Common myeloid progenitor, CD34-positive (primary cell): ENCODE measurements at regions not wholly inside any gene's neighbourhood (a gene's known extent, or its start where the extent isn't known, plus 50 kb on each side); places are given as distances from the start of the nearest gene placed in this dataset.
"Not testable (repeated sequence)": the region's sequence is repeated elsewhere in the genome, so short reads cannot be mapped to it uniquely, and the experiment has no call there.

Source experiments
- CTCF ChIA-PET: fragments of 350-600 bp; sonication (Branson Sonifier 250); formaldehyde crosslinking; loops from one replicate; lab custom pipeline; 2021; ENCODE audit warnings: antibody characterized with exemption; lab: Charles Lee
- POLR2A ChIA-PET: fragments of 350-600 bp; sonication (Branson Sonifier 250); formaldehyde crosslinking; loops from one replicate; lab custom pipeline; 2021; ENCODE audit warnings: antibody characterized with exemption; lab: Charles Lee
- DNase-seq, 3 donors: peaks; one replicate each; pipeline versions ENCODE4 v3.0.0 to v3.0.0-alpha.2; 2013
- H3K27ac ChIP-seq, 2 experiments: 1 replicate in 1 of 2; 2 replicates in 1 of 2; pipeline ENCODE4 v1.7.0; 2013; ENCODE audit warnings: inconsistent platforms in 2 of 2, low read length in 2 of 2, mild to moderate bottlenecking in 2 of 2, low read depth in 1 of 2, moderate library complexity in 1 of 2; ENCODE audit not compliant: severe bottlenecking in 2 of 2, insufficient read depth in 1 of 2, poor library complexity in 1 of 2
- H3K27me3 ChIP-seq, 5 experiments: replicated peaks in 2 of 5; 1 replicate in 3 of 5; 2 replicates in 2 of 5; pipeline versions ENCODE4 v1.6.1 to v1.7.0; 2013; ENCODE audit warnings: low read length in 4 of 5, mild to moderate bottlenecking in 2 of 5, moderate library complexity in 2 of 5, inconsistent platforms in 1 of 5; ENCODE audit not compliant: insufficient read depth in 5 of 5, control insufficient read depth in 4 of 5
- H3K36me3 ChIP-seq, 4 experiments: 1 replicate in 2 of 4; 2 replicates in 2 of 4; pipeline versions ENCODE4 v1.6.1 to v1.7.0; 2013; ENCODE audit warnings: low read length in 3 of 4, control low read depth in 1 of 4, mild to moderate bottlenecking in 1 of 4; ENCODE audit not compliant: control insufficient read depth in 4 of 4, insufficient read depth in 4 of 4
- H3K4me1 ChIP-seq, 4 experiments: 1 replicate in 3 of 4; 2 replicates in 1 of 4; pipeline versions ENCODE4 v1.6.1 to v1.7.1; 2013; ENCODE audit warnings: low read length in 3 of 4, mild to moderate bottlenecking in 3 of 4, control low read depth in 1 of 4, inconsistent platforms in 1 of 4, moderate library complexity in 1 of 4; ENCODE audit not compliant: control insufficient read depth in 4 of 4, insufficient read depth in 4 of 4; ENCODE audit errors: control extremely low read depth in 1 of 4
- H3K4me3 ChIP-seq, 7 experiments: 1 replicate in 4 of 7; 2 replicates in 3 of 7; pipeline versions ENCODE4 v1.5.1 to v1.7.0; 2013; ENCODE audit warnings: mild to moderate bottlenecking in 7 of 7, low read length in 6 of 7, moderate library complexity in 6 of 7, inconsistent platforms in 2 of 7, low read depth in 2 of 7, control low read depth in 1 of 7; ENCODE audit not compliant: insufficient read depth in 4 of 7, control insufficient read depth in 1 of 7; ENCODE audit errors: extremely low read depth in 1 of 7
- H3K9me3 ChIP-seq, 5 experiments: 1 replicate in 4 of 5; 2 replicates in 1 of 5; pipeline versions ENCODE4 v1.6.1 to v1.7.1; 2013; ENCODE audit warnings: low read length in 4 of 5, mild to moderate bottlenecking in 2 of 5, inconsistent platforms in 1 of 5, low read depth in 1 of 5, moderate library complexity in 1 of 5; ENCODE audit not compliant: control insufficient read depth in 4 of 5, insufficient read depth in 2 of 5; ENCODE audit errors: control extremely low read depth in 1 of 5
- WGBS: methylation state at CpG from one replicate; pipeline ENCODE4 v1.1.5; 2013; ENCODE audit not compliant: insufficient coverage; 5-methylcytosine and 5-hydroxymethylcytosine counted together

DNA sequence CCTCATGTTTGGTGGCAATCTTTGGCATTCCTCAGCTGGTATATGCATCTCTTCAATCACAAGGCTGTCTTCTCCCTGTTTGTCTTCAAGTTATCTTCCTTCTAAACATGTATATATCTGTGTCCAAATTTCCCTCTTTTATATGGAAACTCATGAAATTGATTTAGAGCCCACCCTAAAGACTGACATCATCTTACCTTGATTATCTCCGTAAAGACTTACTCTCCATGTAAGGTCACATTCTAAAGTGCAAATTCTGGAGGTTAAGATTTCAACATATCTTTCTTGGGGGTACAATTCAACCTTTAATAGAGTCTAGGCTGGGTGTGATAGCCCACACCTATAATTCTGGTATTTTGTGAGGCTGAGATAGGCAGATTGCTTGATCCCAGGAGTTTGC is 215.8 kb upstream of the LRRC4C start:
- CTCF ChIA-PET, result no interaction called here
- POLR2A ChIA-PET, result interaction anchor here (0.7 kb wide), 1 partner anchor 19 kb away, joined by 5 read pairs; no protein-coding TSS in a partner anchor
- Histone ChIP-seq H3K4me1 (no peaks in the 10 kb centered on the region), H3K9me3 (no peaks in the 10 kb centered on the region), H3K4me3 (no peak overlapping the region), H3K27me3 (no peaks in the 10 kb centered on the region), H3K27ac (no peak overlapping the region), H3K36me3 (no peaks in the 10 kb centered on the region)
- no CpG with 5 or more reads among the region's 1 CpG for WGBS
- no peak for DNase-seq

DNA sequence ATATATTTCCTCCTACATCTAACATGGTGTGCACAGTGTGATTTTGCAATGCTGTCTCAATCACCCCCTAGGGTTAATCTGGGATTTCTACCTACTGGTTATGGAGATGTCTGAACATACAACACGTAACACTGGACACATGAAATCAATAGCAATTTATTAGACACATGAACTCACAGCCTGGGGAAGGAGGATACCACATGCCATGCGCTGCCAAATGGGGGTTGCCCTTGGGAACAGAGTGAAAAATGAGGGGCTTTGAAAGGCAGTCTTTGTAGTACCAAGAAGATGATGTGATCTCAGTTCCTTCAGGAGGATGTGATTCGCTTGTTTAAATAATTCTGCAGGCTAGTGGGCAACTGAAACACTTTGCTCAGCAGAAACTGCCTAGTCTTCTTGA is 253.6 kb upstream of the LRRC4C start:
- Histone ChIP-seq H3K27me3 (no peaks in the 10 kb centered on the region), H3K9me3 (no peaks in the 10 kb centered on the region), H3K4me1 (no peaks in the 10 kb centered on the region), H3K27ac (no peak overlapping the region), H3K4me3 (no peak overlapping the region), H3K36me3 (no peaks in the 10 kb centered on the region)
- 91% methylated on average over 2 of the region's 3 CpGs for WGBS
- DNase-seq, result no peak
- POLR2A ChIA-PET, result no interaction called here
- CTCF ChIA-PET, result no interaction called here

DNA sequence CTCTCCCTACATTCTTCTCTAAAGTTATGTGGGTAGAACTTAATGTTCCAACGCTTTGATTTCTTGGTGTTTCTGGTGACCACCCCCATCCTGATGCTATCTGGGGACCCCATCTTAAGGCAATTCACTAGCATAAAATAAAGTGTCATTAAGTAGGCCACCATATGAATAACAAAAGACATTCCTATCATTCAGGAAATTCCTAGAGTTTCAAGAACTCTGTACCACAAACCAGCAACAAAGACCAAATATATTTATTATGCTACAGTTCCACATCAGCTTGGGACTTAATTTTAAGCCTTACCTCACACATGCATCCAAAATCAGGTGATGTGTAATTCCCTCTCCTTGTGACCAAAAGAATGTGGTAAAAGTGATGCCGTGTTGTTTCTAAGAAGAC is 254.6 kb upstream of the LRRC4C start:
- ChIA-PET CTCF (no interaction called here), POLR2A (no interaction called here)
- no peak overlapping the region for H3K4me3 ChIP-seq
- H3K9me3 ChIP-seq, result no peaks in the 10 kb centered on the region
- no peak overlapping the region for H3K27ac ChIP-seq
- H3K4me1 ChIP-seq, result no peaks in the 10 kb centered on the region
- H3K36me3 ChIP-seq, result no peaks in the 10 kb centered on the region
- no peak for DNase-seq
- 86% methylated on average over 1 of the region's 2 CpGs for WGBS
- no peaks in the 10 kb centered on the region for H3K27me3 ChIP-seq

DNA sequence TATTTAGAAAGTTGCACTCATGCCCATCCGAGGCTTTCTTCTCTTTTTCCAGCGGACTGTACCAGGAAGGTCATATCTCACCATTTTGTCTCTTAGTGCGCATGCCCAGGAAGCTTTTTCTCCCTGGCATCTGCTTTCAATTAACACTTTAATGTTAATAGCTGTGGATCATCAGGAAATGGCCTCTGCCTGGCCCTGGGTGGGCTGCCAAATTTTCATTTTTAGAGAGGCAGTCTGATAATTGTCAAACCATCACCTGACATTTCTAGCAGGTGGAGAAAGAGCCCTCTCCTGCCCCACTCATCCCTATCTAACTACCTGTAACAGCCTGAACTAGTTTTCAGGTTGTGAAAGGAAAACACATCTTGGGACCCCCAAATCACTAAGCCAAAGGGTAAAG is 257.4 kb upstream of the LRRC4C start:
- no peak for DNase-seq
- CTCF ChIA-PET, result no interaction called here
- WGBS, result 86% methylated on average over 1 of the region's 3 CpGs
- H3K9me3 ChIP-seq, result no peaks in the 10 kb centered on the region
- H3K4me3 ChIP-seq, result no peak overlapping the region
- POLR2A ChIA-PET, result no interaction called here
- no peaks in the 10 kb centered on the region for H3K4me1 ChIP-seq
- H3K36me3 ChIP-seq, result no peaks in the 10 kb centered on the region
- H3K27ac ChIP-seq, result no peak overlapping the region
- H3K27me3 ChIP-seq, result no peaks in the 10 kb centered on the region

DNA sequence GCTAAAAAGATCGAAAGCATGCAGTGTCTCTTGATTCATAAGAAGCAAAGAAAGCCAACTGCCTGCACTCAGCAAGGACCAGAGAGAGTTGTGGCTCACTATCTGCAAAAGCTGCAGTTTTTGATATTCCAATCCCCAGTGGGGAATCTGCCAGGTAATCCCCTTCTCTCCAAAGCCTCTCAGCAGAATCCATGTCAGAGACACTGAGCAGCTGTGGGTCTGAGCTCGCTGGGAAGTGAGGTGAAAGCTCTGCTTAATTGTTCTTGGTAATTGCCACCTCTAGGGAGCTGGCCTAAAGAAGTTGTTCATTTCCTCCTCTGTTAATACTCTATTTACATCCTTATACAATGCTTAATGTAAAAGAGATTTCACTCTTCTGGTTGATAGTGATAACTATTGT is 261.3 kb upstream of the LRRC4C start:
- no peaks in the 10 kb centered on the region for H3K4me1 ChIP-seq
- WGBS, result 100% methylated on average over 1 of the region's 2 CpGs
- H3K9me3 ChIP-seq, result no peaks in the 10 kb centered on the region
- ChIA-PET CTCF (no interaction called here), POLR2A (no interaction called here)
- H3K4me3 ChIP-seq, result no peak overlapping the region
- H3K27me3 ChIP-seq, result no peaks in the 10 kb centered on the region
- no peaks in the 10 kb centered on the region for H3K36me3 ChIP-seq
- no peak overlapping the region for H3K27ac ChIP-seq
- DNase-seq, result no peak

DNA sequence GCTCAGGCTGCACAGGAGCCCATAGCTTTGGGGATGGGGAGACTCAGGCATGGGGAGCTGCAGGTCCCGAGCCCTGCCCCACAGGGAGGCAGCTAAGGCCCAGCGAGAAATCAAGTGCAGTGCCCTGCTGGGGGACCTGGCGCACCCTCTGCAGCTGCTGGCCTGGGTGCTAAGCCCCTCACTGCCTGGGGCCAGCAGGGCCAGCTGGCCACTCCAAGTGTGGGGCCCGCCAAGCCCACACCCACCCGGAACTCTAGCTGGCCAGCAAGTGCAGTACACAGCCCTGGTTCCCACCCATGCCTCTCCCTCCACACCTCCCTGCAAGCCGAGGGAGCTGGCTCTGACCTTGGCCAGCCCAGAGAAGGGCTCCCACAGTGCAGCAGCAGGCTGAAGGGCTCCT is 268.7 kb upstream of the LRRC4C start:
- H3K27ac ChIP-seq, H3K4me1 ChIP-seq, H3K9me3 ChIP-seq, H3K27me3 ChIP-seq, CTCF ChIA-PET, POLR2A ChIA-PET, DNase-seq, H3K4me3 ChIP-seq, H3K36me3 ChIP-seq: not testable (repeated sequence)
- WGBS, result 91% methylated on average over 5 of the region's 6 CpGs

DNA sequence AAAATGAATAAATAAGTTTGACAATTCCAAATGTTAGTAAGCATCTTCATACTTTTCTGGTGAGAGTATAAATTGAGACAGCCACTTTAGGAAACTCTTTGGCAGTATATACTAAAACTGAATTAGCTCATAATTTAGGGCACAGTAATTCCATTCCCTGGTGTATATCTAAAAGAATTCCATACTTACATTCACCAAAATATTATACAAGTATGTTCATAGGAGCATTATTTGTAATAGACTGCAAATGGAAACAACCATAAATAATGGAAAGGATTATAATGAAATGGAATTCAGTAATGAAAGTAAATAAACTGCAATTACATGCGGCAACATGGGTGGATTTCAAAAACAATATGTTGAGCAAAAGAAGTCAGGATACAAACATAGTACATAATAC is 315.8 kb upstream of the LRRC4C start:
- Histone ChIP-seq H3K36me3 (no peaks in the 10 kb centered on the region), H3K4me3 (no peak overlapping the region), H3K27me3 (no peaks in the 10 kb centered on the region), H3K27ac (no peak overlapping the region), H3K4me1 (no peaks in the 10 kb centered on the region), H3K9me3 (peaks cover 0 to 2% (median 0%) of the 10 kb centered on the region in 5 experiments)
- no peak for DNase-seq
- WGBS, result no CpG with 5 or more reads among the region's 1 CpG
- CTCF ChIA-PET, result no interaction called here
- POLR2A ChIA-PET, result no interaction called here
